COR-L47 (cell line): ENCODE measurements at regions not wholly inside any gene's neighbourhood (a gene's known extent, or its start where the extent isn't known, plus 50 kb on each side); places are given as distances from the start of the nearest gene placed in this dataset.
"Not testable (repeated sequence)": the region's sequence is repeated elsewhere in the genome, so short reads cannot be mapped to it uniquely, and the experiment has no call there.

ENCODE experiments used
- DNase-seq: peaks from one replicate; lab custom pipeline; 2025; lab: John Stamatoyannopoulos, UW

GRCh38 chr10:118914629-118915028 lies 114.9 kb upstream of the NANOS1 start:
- DNase-seq: no peak

DNA sequence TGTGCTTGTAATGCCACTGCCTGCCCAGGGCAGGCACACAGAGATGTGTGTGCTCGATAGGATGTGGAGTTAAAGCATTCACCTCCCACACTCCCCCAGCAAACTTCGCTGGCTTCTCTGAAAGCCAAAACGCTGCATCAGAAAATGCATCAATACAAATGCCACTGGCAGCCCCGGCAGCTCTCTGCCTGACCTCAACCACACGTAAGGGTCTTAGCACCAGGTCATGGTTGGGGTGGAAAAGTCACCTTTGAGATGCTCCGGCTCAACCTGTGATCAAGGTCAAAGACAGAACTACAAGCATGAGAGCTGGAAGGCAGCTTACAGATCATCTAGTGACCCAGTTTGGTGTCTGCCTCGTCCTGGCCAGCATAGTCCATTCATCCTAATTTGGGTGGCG lies 114.4 kb upstream of the NANOS1 start:
- no peak for DNase-seq

DNA sequence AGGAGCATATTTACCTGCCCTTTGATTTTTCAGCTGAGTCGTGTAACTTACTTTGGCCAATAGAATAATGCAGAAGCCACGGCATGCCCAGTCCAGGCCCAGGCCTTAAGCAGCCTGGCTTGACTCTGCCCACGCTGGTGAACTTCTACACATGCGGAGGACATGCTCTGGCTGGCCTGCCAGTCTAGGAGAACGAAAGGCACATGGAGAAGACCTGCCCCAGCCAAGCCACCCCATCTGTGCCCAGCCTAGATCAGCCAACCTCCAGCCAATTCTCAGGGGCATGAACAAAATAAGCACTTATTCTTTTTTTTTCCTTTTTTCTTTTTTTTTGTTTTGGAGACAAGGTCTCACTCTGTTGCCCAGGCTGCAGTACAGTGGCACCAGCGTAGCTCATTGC lies 112.7 kb upstream of the NANOS1 start:
- DNase-seq: no peak

DNA sequence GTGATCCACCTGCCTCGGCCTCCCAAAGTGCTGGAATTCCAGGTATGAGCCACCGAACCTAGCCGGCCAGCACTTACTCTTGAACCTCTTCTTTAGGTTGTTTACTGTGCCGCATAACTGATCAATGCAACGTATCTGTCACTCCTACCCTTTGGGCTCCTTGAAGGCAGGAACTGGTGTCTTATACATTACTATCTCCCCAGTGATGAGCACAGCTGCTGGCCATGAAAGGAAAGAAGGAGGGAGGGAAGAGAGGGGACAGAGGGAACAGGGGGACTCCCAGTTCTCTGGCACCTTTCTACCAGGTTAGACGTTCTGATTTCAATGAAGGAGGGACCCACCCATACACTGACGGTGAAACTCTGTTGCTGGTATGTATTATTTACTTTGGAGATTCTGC lies 111.8 kb upstream of the NANOS1 start:
- DNase-seq: no peak

- DNase-seq: no peak
Measured at GRCh38 chr10:118918116-118918515, 111.4 kb upstream of the NANOS1 start.

GRCh38 chr10:118918587-118918986 lies 110.9 kb upstream of the NANOS1 start:
- no peak for DNase-seq

- no peak for DNase-seq
Measured at GRCh38 chr10:118920206-118920605, 109.3 kb upstream of the NANOS1 start.

- no peak for DNase-seq
Measured at GRCh38 chr10:118922226-118922625, 107.3 kb upstream of the NANOS1 start.

GRCh38 chr10:118922972-118923371 lies 106.5 kb upstream of the NANOS1 start:
- DNase-seq: no peak

GRCh38 chr10:118924493-118924892 lies 105.0 kb upstream of the NANOS1 start:
- DNase-seq: no peak

DNA sequence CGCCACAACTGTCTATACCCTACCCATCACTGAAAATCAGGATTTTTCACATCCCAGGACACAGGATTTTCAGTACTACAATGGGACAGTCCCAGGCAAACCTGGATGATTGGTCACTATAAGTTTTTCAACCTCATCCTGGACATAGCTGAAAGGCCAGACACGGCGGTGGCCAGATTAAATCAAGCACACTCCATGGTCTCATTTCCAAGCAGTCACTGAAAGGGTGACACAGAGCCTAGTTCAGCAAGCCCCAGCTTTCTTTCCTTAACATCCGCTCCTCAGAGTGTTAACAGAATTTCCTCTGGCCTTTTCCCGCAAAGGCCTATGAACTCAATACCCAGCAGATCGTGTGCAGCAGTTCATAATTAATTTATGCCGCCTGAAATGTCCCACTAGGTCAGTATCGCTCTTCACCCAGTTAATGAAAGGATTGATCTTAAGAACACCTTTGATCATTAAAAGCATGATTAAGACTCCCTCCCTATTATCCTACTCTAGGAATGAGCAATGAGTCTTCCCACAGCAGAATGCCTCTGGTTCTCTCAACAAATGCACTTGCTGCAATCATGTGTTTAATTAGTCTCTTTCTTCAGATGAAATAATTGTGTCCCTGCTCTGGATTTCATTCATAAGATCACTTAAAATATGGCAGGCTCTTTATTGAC lies 104.0 kb upstream of the NANOS1 start:
- DNase-seq: no peak

DNA sequence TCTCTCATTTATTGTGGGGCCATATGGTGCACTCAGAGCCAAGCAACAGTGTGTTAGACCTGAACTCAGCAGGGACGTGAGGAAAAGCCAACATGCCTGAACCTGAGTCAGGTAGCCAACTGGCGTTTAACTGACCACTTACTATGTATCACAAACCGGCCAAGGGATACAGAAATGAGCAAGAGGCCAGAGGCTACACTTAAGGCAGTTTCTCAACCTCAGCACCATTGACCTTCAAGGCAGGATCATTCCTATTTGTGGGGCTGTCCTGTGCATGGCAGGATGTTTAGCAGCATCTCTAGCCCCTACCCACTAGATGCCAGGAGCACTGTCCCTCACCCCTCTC lies 103.5 kb upstream of the NANOS1 start:
- DNase-seq: no peak

GRCh38 chr10:118926441-118926840 lies 103.1 kb upstream of the NANOS1 start:
- no peak for DNase-seq

GRCh38 chr10:118926903-118927302 lies 102.6 kb upstream of the NANOS1 start:
- no peak for DNase-seq

GRCh38 chr10:118927321-118927720 lies 102.2 kb upstream of the NANOS1 start:
- DNase-seq: no peak

- no peak for DNase-seq
Measured at GRCh38 chr10:118930614-118931013, 98.9 kb upstream of the NANOS1 start.

DNA sequence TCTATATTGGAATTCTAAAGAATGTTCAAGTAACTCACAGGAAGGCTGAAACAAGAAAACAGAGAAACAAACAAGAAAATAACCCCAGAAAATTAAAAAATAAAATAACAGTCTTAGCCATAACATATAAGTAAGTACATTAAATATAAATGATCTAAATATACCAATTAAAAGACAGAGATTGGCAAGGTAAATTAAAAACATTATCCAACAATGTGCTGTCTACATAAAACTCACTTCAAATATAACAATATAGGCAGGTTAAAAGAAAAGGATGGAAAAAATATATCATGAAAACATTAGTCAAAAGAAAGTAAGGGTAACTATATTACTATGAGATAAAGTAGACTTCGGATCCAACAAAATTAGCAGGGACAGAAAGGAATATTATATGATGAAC lies 98.1 kb upstream of the NANOS1 start:
- no peak for DNase-seq

- DNase-seq: not testable (repeated sequence)
Measured at GRCh38 chr10:118932154-118932553, 97.4 kb upstream of the NANOS1 start.

- no peak for DNase-seq
Measured at GRCh38 chr10:118937226-118937625, 92.3 kb upstream of the NANOS1 start.

- DNase-seq: no peak
Measured at GRCh38 chr10:118939211-118940007, 90.1 kb upstream of the NANOS1 start.

- DNase-seq: no peak
Measured at GRCh38 chr10:118940386-118940785, 89.1 kb upstream of the NANOS1 start.

- DNase-seq: no peak
Measured at GRCh38 chr10:118943253-118943652, 86.3 kb upstream of the NANOS1 start.

DNA sequence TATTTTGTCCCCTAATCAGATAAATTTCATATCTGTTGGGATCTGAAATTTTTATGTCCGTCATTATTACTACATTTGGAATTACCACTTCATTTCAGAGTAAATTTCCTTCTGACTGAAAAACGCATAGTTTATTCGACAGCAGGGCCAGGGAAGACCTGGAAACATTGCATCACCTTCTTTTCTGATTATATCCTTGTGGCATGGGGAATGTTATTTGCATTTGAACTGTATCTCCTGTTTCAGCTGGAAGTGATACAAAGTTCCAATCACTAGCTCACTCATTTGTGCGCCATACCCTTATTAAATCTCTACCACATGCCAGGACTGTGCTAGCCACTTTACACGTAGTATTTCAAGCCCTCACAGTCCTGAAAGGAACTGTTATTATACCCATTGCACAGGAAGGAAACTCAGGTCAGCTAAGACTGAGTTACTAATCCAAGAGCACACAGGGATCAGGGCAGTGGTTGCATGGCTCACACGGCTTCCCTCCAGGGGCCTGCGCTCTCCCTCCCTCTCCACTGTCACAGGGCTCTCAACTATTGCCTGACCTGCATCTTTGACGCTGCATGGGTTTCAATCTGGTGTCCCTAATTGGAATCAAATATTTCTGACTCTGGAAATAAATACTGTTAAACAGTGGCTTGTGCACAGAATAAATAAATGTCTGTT lies 84.4 kb upstream of the NANOS1 start:
- no peak for DNase-seq
